Stomach (tissue), 8 donors: ENCODE measurements at regions not wholly inside any gene's neighbourhood (a gene's known extent, or its start where the extent isn't known, plus 50 kb on each side); places are given as distances from the start of the nearest gene placed in this dataset.

ENCODE experiments used
- DNase-seq, 2 donors: peaks; one replicate each; pipeline versions ENCODE4 v3.0.0 to v3.0.0-alpha.2; 2013 to 2019
- H3K27ac ChIP-seq, 5 donors: fragments of 200-600 bp in 4 of 5; sonication (generic) in 4 of 5; one replicate each; pipeline ENCODE4 v1.5.1; 2013 to 2019; ENCODE audit warnings: mild to moderate bottlenecking in 1 of 5, moderate library complexity in 1 of 5
- H3K27me3 ChIP-seq, 3 donors: fragments of 200-600 bp; sonication (generic); one replicate each; pipeline ENCODE4 v1.5.1; 2017 to 2019; ENCODE audit warnings: mixed run types in 1 of 3
- H3K36me3 ChIP-seq, 4 donors: fragments of 200-600 bp; sonication (generic); 1 replicate in 3 of 4; 2 replicates in 1 of 4; pipeline ENCODE4 v1.5.1; 2016 to 2019
- H3K4me1 ChIP-seq, 4 donors: fragments of 200-600 bp; sonication (generic); one replicate each; pipeline ENCODE4 v1.5.1; 2016 to 2019
- H3K4me3 ChIP-seq, 4 donors: fragments of 200-600 bp; sonication (generic) in 3 of 4; one replicate each; pipeline ENCODE4 v1.5.1; 2016 to 2019; ENCODE audit warnings: mild to moderate bottlenecking in 1 of 4
- H3K9me3 ChIP-seq, 4 donors: fragments of 200-600 bp; sonication (generic); one replicate each; pipeline ENCODE4 v1.5.1; 2016 to 2019
- EP300 ChIP-seq: sonication (generic); formaldehyde crosslinking; IDR thresholded peaks from one replicate; pipeline ENCODE4 v1.6.1; 2017; ENCODE audit warnings: antibody characterized with exemption
- POLR2A ChIP-seq, 4 donors: fragments of 450-650 bp; IDR thresholded peaks; one replicate each; pipeline ENCODE4 v1.6.1; 2016; ENCODE audit warnings: antibody characterized with exemption in 4 of 4, control low read depth in 2 of 4, mild to moderate bottlenecking in 1 of 4, moderate library complexity in 1 of 4
- POLR2AphosphoS5 ChIP-seq, 3 donors: sonication (generic); formaldehyde crosslinking; IDR thresholded peaks; one replicate each; pipeline ENCODE4 v1.6.1; 2016; ENCODE audit warnings: antibody characterized with exemption in 3 of 3
- WGBS, 5 donors: extraction: QIAGEN DNeasy Blood & Tissue Kit in 3 of 5; methylation state at CpG; one replicate each; pipeline versions ENCODE4 v1.1.5 to v1.1.7; 2013 to 2018; 5-methylcytosine and 5-hydroxymethylcytosine counted together
- intact Hi-C: fragments of 100-400 bp; cut with DNase I; formaldehyde crosslinking; loops from one replicate; pipeline ENCODE4 v1.15.1; 2023; ENCODE audit warnings: low total_unique reads
- TF ChIP-seq, protein P1 (sequence below), 7 experiments: fragments of 450-650 bp in 4 of 7; fragments of 200-600 bp in 3 of 7; sonication (generic) in 3 of 7; IDR thresholded peaks; one replicate each; pipeline ENCODE4 v1.5.1; 2016 to 2019; ENCODE audit warnings: antibody characterized with exemption in 7 of 7, control low read depth in 2 of 7, mild to moderate bottlenecking in 1 of 7
- donor health status: healthy with polysubstance abuse.
- donor health status: Bipolar disorder and iron deficiency.
- donor health status: healthy.

DNA sequence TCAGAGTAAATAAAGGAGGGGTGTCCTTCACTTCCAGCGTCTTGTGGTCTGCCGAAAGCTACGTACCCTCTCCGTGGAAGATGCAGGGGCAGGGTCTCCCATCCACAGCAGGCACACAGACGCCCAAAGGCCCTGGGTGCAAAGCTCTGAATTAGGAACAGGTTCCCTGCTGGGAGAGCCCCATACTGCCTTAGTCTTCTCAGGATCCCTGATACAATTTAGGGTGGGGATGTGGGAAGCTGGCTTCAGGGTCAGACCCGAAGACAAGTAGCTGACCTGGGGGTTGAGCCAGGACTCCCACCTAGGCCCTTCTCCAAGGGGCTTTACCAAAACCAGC, 74.1 kb downstream of the TTLL2 start:
- H3K4me1 ChIP-seq: peaks cover 0 to 18% (median 15%) of the 10 kb centered on the region in 4 donors
- H3K4me3 ChIP-seq: no peak overlapping the region
- H3K36me3 ChIP-seq: no peaks in the 10 kb centered on the region
- DNase-seq: no peak
- 87 to 97% (median 88%) methylated on average over 6 of the region's 6 CpGs for WGBS, 5 donors
- no peak for TF ChIP-seq POLR2AphosphoS5 (IDR thresholded peaks at IDR 0.05)
- no peak for TF ChIP-seq EP300
- TF ChIP-seq POLR2A (IDR thresholded peaks at IDR 0.05): no peak
- TF ChIP-seq, protein P1, sequence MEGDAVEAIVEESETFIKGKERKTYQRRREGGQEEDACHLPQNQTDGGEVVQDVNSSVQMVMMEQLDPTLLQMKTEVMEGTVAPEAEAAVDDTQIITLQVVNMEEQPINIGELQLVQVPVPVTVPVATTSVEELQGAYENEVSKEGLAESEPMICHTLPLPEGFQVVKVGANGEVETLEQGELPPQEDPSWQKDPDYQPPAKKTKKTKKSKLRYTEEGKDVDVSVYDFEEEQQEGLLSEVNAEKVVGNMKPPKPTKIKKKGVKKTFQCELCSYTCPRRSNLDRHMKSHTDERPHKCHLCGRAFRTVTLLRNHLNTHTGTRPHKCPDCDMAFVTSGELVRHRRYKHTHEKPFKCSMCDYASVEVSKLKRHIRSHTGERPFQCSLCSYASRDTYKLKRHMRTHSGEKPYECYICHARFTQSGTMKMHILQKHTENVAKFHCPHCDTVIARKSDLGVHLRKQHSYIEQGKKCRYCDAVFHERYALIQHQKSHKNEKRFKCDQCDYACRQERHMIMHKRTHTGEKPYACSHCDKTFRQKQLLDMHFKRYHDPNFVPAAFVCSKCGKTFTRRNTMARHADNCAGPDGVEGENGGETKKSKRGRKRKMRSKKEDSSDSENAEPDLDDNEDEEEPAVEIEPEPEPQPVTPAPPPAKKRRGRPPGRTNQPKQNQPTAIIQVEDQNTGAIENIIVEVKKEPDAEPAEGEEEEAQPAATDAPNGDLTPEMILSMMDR (IDR thresholded peaks at IDR 0.05): no peak
- H3K9me3 ChIP-seq: no peaks in the 10 kb centered on the region
- no peak overlapping the region for H3K27ac ChIP-seq
- intact Hi-C loops: no loop called here
- H3K27me3 ChIP-seq: no peaks in the 10 kb centered on the region

DNA sequence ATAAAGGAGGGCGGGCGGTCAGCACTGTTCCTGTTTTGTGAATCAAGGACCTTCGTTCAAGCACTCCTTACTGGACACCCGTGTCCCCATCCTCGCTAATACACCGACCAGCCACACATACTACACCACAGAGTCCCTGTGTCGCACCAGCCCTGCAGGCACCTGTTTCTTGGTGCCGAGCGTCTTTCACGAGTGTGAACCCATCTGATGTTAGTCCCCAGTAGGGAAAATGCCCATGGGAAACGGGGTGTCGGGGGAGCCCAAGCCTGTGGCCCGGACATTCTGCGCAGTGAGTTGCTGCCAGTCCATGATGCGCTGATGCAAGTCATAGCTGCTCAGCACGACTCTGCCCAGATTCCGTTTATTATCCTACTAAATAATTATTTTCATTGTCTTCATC, 74.7 kb downstream of the TTLL2 start:
- no peak for DNase-seq
- Histone ChIP-seq H3K4me3 (no peak overlapping the region), H3K27me3 (no peaks in the 10 kb centered on the region), H3K27ac (no peak overlapping the region), H3K36me3 (no peaks in the 10 kb centered on the region), H3K4me1 (peaks cover 0 to 18% (median 15%) of the 10 kb centered on the region in 4 donors), H3K9me3 (no peaks in the 10 kb centered on the region)
- 83 to 97% (median 91%) methylated on average over 17 of the region's 17 CpGs for WGBS, 5 donors
- TF ChIP-seq, protein P1 (IDR thresholded peaks at IDR 0.05): no peak
- no peak for TF ChIP-seq POLR2AphosphoS5 (IDR thresholded peaks at IDR 0.05)
- no peak for TF ChIP-seq EP300
- no peak for TF ChIP-seq POLR2A (IDR thresholded peaks at IDR 0.05)
- intact Hi-C loops: no loop called here

DNA sequence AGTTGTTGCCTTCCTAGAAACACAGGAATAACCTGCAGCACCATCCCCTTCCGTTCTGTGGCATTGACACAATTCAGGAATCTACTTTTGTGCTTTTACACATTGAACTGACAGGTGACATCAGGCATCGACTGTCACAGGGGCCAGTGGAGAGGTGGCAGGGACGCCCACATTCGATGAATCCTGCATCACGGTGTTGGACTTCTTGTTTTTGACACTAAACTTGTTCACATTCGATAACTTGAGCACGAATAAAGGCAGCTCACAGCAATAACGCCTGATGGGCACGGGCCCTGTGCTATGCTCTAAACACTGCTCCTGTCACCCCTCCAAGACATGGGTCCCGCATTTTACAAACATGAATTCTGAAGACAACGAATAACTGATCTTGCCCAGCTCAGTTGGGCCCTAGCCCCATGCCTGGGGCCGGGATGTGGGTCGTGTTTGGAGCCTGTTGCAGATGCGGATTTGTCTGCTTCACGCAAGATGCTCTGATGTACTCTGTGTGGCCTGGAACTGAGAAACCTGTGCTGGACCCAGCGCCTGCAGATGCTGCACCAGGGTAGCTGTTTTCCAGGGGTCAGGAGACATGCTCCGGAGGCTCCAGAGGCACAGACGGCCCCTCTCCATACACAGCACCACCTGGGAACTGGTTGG, 75.7 kb downstream of the TTLL2 start:
- Histone ChIP-seq H3K9me3 (no peaks in the 10 kb centered on the region), H3K27me3 (no peaks in the 10 kb centered on the region), H3K4me3 (no peak overlapping the region), H3K4me1 (peaks cover 0 to 17% (median 15%) of the 10 kb centered on the region in 4 donors), H3K36me3 (no peaks in the 10 kb centered on the region), H3K27ac (no peak overlapping the region)
- 90 to 95% (median 93%) methylated on average over 13 to 18 of the region's 18 CpGs for WGBS, 5 donors
- TF ChIP-seq EP300: no peak
- DNase-seq: no peak
- intact Hi-C loops: no loop called here

DNA sequence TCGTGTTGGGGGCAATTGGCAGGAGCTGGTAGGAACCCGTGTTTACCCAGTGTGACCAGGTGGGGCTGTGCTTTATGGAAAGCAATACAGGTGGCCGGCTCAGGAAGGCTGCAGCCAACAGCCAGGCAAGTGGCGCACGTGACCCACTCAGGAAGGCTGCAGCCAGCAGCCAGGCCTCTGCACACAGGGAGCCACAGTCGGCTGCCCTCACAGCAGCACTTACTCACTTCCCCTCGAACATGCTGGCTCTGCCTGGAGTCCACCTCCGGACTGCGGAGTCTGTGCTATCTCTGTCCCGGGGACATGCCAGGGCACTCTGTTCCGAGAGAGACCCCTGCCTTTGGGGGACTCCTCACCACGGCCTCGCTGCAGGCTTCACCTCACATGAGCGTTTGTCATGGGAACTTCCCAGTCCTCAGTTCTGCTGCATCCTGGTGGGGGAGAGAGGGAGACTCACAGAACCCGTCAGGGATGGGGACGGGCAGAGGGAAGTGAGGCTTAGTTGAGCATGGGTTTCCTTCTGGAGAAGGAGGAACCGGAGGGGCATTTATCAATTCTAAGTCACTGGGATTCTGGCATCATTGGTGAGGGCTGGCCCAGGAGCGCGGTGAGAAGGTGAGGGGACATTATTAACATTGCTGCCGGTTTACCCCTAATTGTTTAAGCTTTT, 76.8 kb downstream of the TTLL2 start:
- no peak for TF ChIP-seq POLR2A (IDR thresholded peaks at IDR 0.05)
- TF ChIP-seq, protein P1 (IDR thresholded peaks at IDR 0.05): no peak
- no peak for TF ChIP-seq POLR2AphosphoS5 (IDR thresholded peaks at IDR 0.05)
- no peak for TF ChIP-seq EP300
- peaks cover 0 to 7% (median 6%) of the 10 kb centered on the region in 4 donors for H3K4me1 ChIP-seq
- H3K27ac ChIP-seq: no peak overlapping the region
- intact Hi-C loops: no loop called here
- WGBS, 5 donors: 52 to 70% (median 54%) methylated on average over 20 of the region's 20 CpGs
- no peak overlapping the region for H3K4me3 ChIP-seq
- H3K36me3 ChIP-seq: no peaks in the 10 kb centered on the region
- H3K9me3 ChIP-seq: no peaks in the 10 kb centered on the region
- H3K27me3 ChIP-seq: no peaks in the 10 kb centered on the region
- peak; percentile 43 to 68 for DNase-seq

DNA sequence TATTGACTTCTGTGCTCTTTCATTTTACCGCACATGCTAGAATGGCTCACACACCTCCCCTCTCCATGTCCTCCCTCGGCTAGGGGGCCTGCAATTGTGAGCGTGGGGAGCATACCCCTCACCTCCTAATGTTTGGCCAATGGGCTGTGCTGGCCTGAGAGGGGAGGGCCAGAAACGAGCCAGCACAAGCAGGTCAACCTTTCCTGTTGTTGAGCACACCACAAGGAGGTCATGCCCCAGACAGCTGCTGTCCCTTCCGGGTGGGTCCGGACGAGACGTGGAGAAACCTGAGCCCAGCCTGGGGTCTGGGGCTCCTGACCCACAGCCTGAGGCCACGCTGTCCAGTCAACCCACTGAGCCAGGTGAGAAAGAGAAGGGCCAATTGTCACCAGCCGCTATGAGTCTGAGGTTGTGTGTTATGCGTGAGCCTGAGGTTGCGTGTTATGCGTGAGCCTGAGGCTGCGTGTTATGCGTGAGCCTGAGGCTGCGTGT, 77.4 kb downstream of the TTLL2 start:
- H3K4me1 ChIP-seq: peaks cover 0 to under 1% (median under 1%) of the 10 kb centered on the region in 4 donors
- no peaks in the 10 kb centered on the region for H3K36me3 ChIP-seq
- 86 to 88% (median 87%) methylated on average over 12 to 16 of the region's 16 CpGs for WGBS, 5 donors
- TF ChIP-seq EP300 (no peak), POLR2A (IDR thresholded peaks at IDR 0.05) (no peak), POLR2AphosphoS5 (IDR thresholded peaks at IDR 0.05) (no peak)
- TF ChIP-seq, protein P1 (IDR thresholded peaks at IDR 0.05): no peak
- H3K27ac ChIP-seq: no peak overlapping the region
- intact Hi-C loops: no loop called here
- no peaks in the 10 kb centered on the region for H3K27me3 ChIP-seq
- no peak for DNase-seq
- no peak overlapping the region for H3K4me3 ChIP-seq
- H3K9me3 ChIP-seq: no peaks in the 10 kb centered on the region
